ENCODE measurements at regions not wholly inside any gene's neighbourhood (a gene's known extent, or its start where the extent isn't known, plus 50 kb on each side); places are given as distances from the start of the nearest gene placed in this dataset.

GRCh38 chr2:146734821-146735190 lies 1110.0 kb upstream of the ACVR2A start:
- TF ChIP-seq ZFP69B (tag by site-specific recombination; IDR thresholded peaks at IDR 0.05) (no peak), ZNF777 (tag by site-specific recombination; IDR thresholded peaks at IDR 0.05; ENCODE audit: borderline replicate concordance) (no peak), ZNF645 (tag by site-specific recombination; IDR thresholded peaks at IDR 0.05) (no peak), ZNF692 (tag by site-specific recombination; IDR thresholded peaks at IDR 0.05) (no peak), EGR2 (tag by site-specific recombination; IDR thresholded peaks at IDR 0.05; ENCODE audit: low read depth) (no peak), OSR2 (tag by site-specific recombination; IDR thresholded peaks at IDR 0.05) (no peak), ZNF223 (tag by site-specific recombination; IDR thresholded peaks at IDR 0.05) (no peak)
- 0 out of 2 replicates have a peak, but pooled peaks cover 5% of the 10 kb centered on the region for H3K4me1 ChIP-seq (ENCODE audit: control insufficient read depth, insufficient read depth, low read length)
- no peak overlapping the region for H3K4me3 ChIP-seq (ENCODE audit: low read depth, low read length)
- H3K27ac ChIP-seq (ENCODE audit: extremely low read depth, low read depth, low read length) = no peak overlapping the region
- no peaks in the 10 kb centered on the region for H3K9me3 ChIP-seq (ENCODE audit: control insufficient read depth, insufficient read depth, low read depth, low read length)
- ChIA-PET CTCF (interaction anchor here (1.3 kb wide), 1 partner anchor 349 kb away, joined by 6 read pairs; no protein-coding TSS in a partner anchor), POLR2A (no interaction called here)
- no peaks in the 10 kb centered on the region for H3K36me3 ChIP-seq (ENCODE audit: control insufficient read depth in 2 of 2, insufficient read depth in 1 of 2, low read length in 2 of 2)

GRCh38 chr2:146734042-146734820 lies 1110.6 kb upstream of the ACVR2A start:
- H3K9me3 ChIP-seq (ENCODE audit: control insufficient read depth, insufficient read depth, low read depth, low read length) = no peaks in the 10 kb centered on the region
- no peak overlapping the region for H3K4me3 ChIP-seq (ENCODE audit: low read depth, low read length)
- H3K4me1 ChIP-seq (ENCODE audit: control insufficient read depth, insufficient read depth, low read length) = 0 out of 2 replicates have a peak, but pooled peaks cover 5% of the 10 kb centered on the region
- H3K36me3 ChIP-seq (ENCODE audit: control insufficient read depth in 2 of 2, insufficient read depth in 1 of 2, low read length in 2 of 2) = no peaks in the 10 kb centered on the region
- CTCF ChIA-PET = interaction anchor here (0.5 to 1.3 kb wide), 25 partner anchors 9 to 1861 kb away, joined by 3 to 9 read pairs (median 3); no protein-coding TSS in a partner anchor
- H3K27ac ChIP-seq (ENCODE audit: extremely low read depth, low read depth, low read length) = no peak overlapping the region
- POLR2A ChIA-PET = no interaction called here
- TF ChIP-seq ZNF664 (tag by site-specific recombination; IDR thresholded peaks at IDR 0.05) (no peak), ZBTB21 (tag by site-specific recombination; IDR thresholded peaks at IDR 0.05) (no peak), ZNF660 (tag by site-specific recombination; IDR thresholded peaks at IDR 0.05) (peak; percentile 45; the same call in 1 of the 2 replicates), ZFP37 (tag by site-specific recombination; IDR thresholded peaks at IDR 0.05) (no peak), ZFP69B (tag by site-specific recombination; IDR thresholded peaks at IDR 0.05) (no peak), CTCF (tag by site-specific recombination; IDR thresholded peaks at IDR 0.05) (peak; percentile 67), PBX3 (CRISPR knock-in tag; IDR thresholded peaks at IDR 0.05) (no peak), ZNF510 (tag by site-specific recombination; IDR thresholded peaks at IDR 0.05; ENCODE audit: insufficient replicate concordance) (no peak), ZNF707 (tag by site-specific recombination; IDR thresholded peaks at IDR 0.05) (no peak), SCRT2 (tag by site-specific recombination; IDR thresholded peaks at IDR 0.05) (0 out of 2 replicates have a peak, but pooled peaks have one; percentile 13), ZNF341 (tag by site-specific recombination; IDR thresholded peaks at IDR 0.05; ENCODE audit: low read depth) (no peak), ZNF785 (tag by site-specific recombination; IDR thresholded peaks at IDR 0.05) (no peak), ZNF10 (tag by site-specific recombination; IDR thresholded peaks at IDR 0.05) (0 out of 2 replicates have a peak, but pooled peaks have one; percentile 12), ZNF184 (tag by site-specific recombination; IDR thresholded peaks at IDR 0.05) (no peak), ZNF366 (tag by site-specific recombination; conservative IDR thresholded peaks at IDR 0.05) (no peak), ZSCAN18 (tag by site-specific recombination; IDR thresholded peaks at IDR 0.05) (no peak), ZNF555 (tag by site-specific recombination; conservative IDR thresholded peaks at IDR 0.05) (no peak), ZNF335 (tag by site-specific recombination; conservative IDR thresholded peaks at IDR 0.05) (peak; percentile 79), YY2 (tag by site-specific recombination; IDR thresholded peaks at IDR 0.05) (no peak), ZNF654 (tag by site-specific recombination; IDR thresholded peaks at IDR 0.05; ENCODE audit: low read depth) (peak; percentile 82), REPIN1 (tag by site-specific recombination; IDR thresholded peaks at IDR 0.05; ENCODE audit: low read depth) (no peak)

Data from HEK293 (cell line).